ENCODE measurements at regions not wholly inside any gene's neighbourhood (a gene's known extent, or its start where the extent isn't known, plus 50 kb on each side); places are given as distances from the start of the nearest gene placed in this dataset.

DNA sequence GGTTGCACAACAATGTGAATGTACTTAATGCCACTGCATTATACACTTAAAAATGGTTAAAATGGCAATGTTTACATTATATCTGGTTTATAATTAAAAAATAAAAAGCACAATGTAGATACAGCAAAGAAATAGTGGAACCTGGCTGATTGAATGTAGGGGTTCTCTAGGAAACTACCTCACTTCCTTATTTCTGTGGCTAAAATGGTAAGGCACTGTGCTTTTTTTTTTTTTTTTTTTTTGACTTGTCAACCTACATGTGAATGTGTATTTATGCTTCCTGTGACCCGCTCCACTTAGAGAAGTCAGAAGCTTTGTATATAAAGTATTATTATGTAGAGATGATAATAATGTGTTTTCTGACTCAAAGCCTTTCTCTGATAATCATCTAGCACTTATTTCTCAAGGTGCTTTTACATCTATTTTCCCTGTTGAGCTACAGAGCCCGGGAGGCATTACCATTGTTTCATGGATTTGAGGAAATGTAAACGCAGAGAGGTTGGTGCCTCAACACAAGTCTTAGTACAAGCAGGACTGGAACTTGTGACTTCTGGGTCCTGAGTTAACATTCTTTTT, 55.0 kb downstream of the SOX4 start:
- TF ChIP-seq, protein P1, sequence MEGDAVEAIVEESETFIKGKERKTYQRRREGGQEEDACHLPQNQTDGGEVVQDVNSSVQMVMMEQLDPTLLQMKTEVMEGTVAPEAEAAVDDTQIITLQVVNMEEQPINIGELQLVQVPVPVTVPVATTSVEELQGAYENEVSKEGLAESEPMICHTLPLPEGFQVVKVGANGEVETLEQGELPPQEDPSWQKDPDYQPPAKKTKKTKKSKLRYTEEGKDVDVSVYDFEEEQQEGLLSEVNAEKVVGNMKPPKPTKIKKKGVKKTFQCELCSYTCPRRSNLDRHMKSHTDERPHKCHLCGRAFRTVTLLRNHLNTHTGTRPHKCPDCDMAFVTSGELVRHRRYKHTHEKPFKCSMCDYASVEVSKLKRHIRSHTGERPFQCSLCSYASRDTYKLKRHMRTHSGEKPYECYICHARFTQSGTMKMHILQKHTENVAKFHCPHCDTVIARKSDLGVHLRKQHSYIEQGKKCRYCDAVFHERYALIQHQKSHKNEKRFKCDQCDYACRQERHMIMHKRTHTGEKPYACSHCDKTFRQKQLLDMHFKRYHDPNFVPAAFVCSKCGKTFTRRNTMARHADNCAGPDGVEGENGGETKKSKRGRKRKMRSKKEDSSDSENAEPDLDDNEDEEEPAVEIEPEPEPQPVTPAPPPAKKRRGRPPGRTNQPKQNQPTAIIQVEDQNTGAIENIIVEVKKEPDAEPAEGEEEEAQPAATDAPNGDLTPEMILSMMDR (IDR thresholded peaks at IDR 0.05; ENCODE audit: poor library complexity, severe bottlenecking), result no peak
- ATAC-seq (ENCODE audit: low read depth) (no peak), DNase-seq (ENCODE audit: low spot score) (no peak)
- Histone ChIP-seq H3K27me3 (ENCODE audit: insufficient read depth, poor library complexity, severe bottlenecking) (no peaks in the 10 kb centered on the region), H3K36me3 (ENCODE audit: low read depth) (no peaks in the 10 kb centered on the region), H3K4me1 (ENCODE audit: insufficient read depth, poor library complexity, severe bottlenecking) (no peaks in the 10 kb centered on the region), H3K27ac (ENCODE audit: poor library complexity, severe bottlenecking) (no peak overlapping the region), H3K9me3 (ENCODE audit: severe bottlenecking) (no peaks in the 10 kb centered on the region), H3K4me3 (ENCODE audit: severe bottlenecking) (no peak overlapping the region)

DNA sequence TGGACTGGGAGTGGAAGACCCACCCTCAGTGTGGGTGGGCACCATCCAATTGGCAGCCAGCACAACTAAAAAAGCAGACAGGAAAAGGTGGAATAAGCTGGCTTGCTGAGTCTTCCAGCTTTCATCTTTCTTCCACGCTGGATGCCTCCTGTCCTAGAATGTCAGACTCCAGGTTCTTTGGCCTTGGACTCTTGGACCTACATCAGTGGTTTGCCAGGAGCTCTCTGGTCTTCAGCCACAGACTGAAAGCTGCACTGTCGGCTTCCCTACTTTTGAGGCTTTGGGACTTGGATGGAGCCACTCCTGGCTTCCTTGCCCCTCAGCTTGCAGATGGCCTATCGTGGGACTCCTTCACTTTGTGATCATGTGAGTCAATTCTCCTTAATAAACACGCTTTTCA, 59.8 kb downstream of the SOX4 start:
- H3K27ac ChIP-seq (ENCODE audit: poor library complexity, severe bottlenecking), result no peak overlapping the region
- H3K27me3 ChIP-seq (ENCODE audit: insufficient read depth, poor library complexity, severe bottlenecking), result no peaks in the 10 kb centered on the region
- no peaks in the 10 kb centered on the region for H3K36me3 ChIP-seq (ENCODE audit: low read depth)
- no peaks in the 10 kb centered on the region for H3K9me3 ChIP-seq (ENCODE audit: severe bottlenecking)
- DNase-seq (ENCODE audit: low spot score), result no peak
- TF ChIP-seq, protein P1 (IDR thresholded peaks at IDR 0.05; ENCODE audit: poor library complexity, severe bottlenecking), result no peak
- no peak for ATAC-seq (ENCODE audit: low read depth)
- no peaks in the 10 kb centered on the region for H3K4me1 ChIP-seq (ENCODE audit: insufficient read depth, poor library complexity, severe bottlenecking)
- no peak overlapping the region for H3K4me3 ChIP-seq (ENCODE audit: severe bottlenecking)

DNA sequence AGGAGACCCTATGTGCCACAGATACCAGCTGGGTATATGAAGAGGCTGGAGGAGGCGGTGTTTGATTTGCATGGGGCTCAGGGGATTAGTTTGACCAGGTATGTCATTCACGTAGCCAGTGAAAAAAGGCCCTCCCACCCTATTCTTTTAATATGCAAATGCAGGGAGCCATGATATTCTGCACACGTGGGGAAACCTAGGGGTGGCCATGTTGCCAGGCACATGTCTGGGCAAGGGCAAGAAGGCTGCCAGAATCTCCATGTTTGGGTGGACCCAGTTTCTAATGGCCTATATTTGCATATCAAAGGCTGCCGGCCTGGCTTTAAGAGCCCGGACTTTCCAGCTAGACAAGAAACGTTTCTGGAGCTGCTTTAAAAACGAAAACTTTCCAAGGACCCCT, 60.4 kb downstream of the SOX4 start:
- DNase-seq (ENCODE audit: low spot score), result no peak
- no peak overlapping the region for H3K4me3 ChIP-seq (ENCODE audit: severe bottlenecking)

DNA sequence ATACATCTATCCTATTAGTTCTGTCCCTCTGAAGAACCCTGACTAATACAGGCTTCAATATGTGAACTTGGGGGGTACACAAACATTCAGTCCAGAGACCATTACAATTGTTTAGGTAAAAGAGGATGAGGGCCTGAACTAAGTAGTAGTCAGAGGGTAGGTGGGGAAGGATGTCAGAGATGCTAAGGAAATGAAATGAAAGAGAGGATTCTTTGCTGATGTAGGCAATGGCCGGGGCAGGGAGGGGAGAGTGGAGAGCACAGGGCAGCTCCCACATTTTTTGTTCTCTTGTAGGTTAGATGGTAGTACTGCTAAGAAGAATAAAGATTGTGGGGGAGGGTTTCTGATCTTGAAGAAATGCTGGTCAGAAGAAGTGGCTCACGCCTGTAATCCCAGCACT, 60.8 kb downstream of the SOX4 start:
- H3K27ac ChIP-seq (ENCODE audit: poor library complexity, severe bottlenecking), result no peak overlapping the region
- no peak for DNase-seq (ENCODE audit: low spot score)
- H3K27me3 ChIP-seq (ENCODE audit: insufficient read depth, poor library complexity, severe bottlenecking), result no peaks in the 10 kb centered on the region
- H3K4me3 ChIP-seq (ENCODE audit: severe bottlenecking), result no peak overlapping the region
- ATAC-seq (ENCODE audit: low read depth), result no peak
- H3K4me1 ChIP-seq (ENCODE audit: insufficient read depth, poor library complexity, severe bottlenecking), result no peaks in the 10 kb centered on the region
- no peaks in the 10 kb centered on the region for H3K9me3 ChIP-seq (ENCODE audit: severe bottlenecking)
- TF ChIP-seq, protein P1 (IDR thresholded peaks at IDR 0.05; ENCODE audit: poor library complexity, severe bottlenecking), result no peak
- H3K36me3 ChIP-seq (ENCODE audit: low read depth), result no peaks in the 10 kb centered on the region

More for the DNA sequence above, 60.4 kb downstream of the SOX4 start:
- ATAC-seq (ENCODE audit: low read depth), result no peak
- Histone ChIP-seq H3K4me1 (ENCODE audit: insufficient read depth, poor library complexity, severe bottlenecking) (no peaks in the 10 kb centered on the region), H3K27me3 (ENCODE audit: insufficient read depth, poor library complexity, severe bottlenecking) (no peaks in the 10 kb centered on the region), H3K9me3 (ENCODE audit: severe bottlenecking) (no peaks in the 10 kb centered on the region), H3K27ac (ENCODE audit: poor library complexity, severe bottlenecking) (no peak overlapping the region), H3K36me3 (ENCODE audit: low read depth) (no peaks in the 10 kb centered on the region)
- TF ChIP-seq, protein P1 (IDR thresholded peaks at IDR 0.05; ENCODE audit: poor library complexity, severe bottlenecking), result no peak

DNA sequence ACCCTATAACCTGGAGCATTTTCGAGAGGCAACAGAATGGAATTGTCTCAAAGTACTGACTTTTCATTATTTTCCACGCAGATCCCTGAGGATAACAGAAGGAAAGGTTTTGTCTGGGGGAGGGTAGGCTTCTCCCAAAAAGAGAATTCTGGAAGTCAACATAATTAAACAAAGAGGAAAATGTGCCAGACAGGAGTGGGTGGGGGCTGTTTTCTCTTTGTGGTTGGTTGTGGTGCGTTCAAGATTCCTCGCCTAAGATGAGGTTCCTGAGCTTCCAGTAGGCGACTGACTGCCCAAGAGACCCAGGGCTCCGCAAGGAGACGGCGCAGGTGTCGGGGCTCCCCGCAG, 70.4 kb downstream of the SOX4 start:
- no peak for DNase-seq (ENCODE audit: low spot score)
- no peak overlapping the region for H3K27ac ChIP-seq (ENCODE audit: poor library complexity, severe bottlenecking)
- no peaks in the 10 kb centered on the region for H3K36me3 ChIP-seq (ENCODE audit: low read depth)
- H3K4me3 ChIP-seq (ENCODE audit: severe bottlenecking), result peak overlapping the region; percentile 28
- H3K27me3 ChIP-seq (ENCODE audit: insufficient read depth, poor library complexity, severe bottlenecking), result peaks cover 33% of the 10 kb centered on the region
- TF ChIP-seq, protein P1 (IDR thresholded peaks at IDR 0.05; ENCODE audit: poor library complexity, severe bottlenecking), result no peak
- ATAC-seq (ENCODE audit: low read depth), result no peak
- no peaks in the 10 kb centered on the region for H3K4me1 ChIP-seq (ENCODE audit: insufficient read depth, poor library complexity, severe bottlenecking)
- H3K9me3 ChIP-seq (ENCODE audit: severe bottlenecking), result no peaks in the 10 kb centered on the region

Data from RWPE2 (cell line).